GM20000 (cell line): ENCODE measurements at regions not wholly inside any gene's neighbourhood (a gene's known extent, or its start where the extent isn't known, plus 50 kb on each side); places are given as distances from the start of the nearest gene placed in this dataset.

Experiments used
- DNase-seq: peaks from one replicate; pipeline ENCODE4 v3.0.0; 2012; ENCODE audit warnings: low spot score
- CTCF ChIP-seq: IDR thresholded peaks from 2 replicates; pipeline ENCODE4 v1.5.1; 2012; ENCODE audit warnings: mild to moderate bottlenecking, control low read depth; ENCODE audit errors: extremely low read depth, missing control alignments

- no peak for TF ChIP-seq CTCF
- no peak for DNase-seq
Observed at GRCh38 chr13:103161476-103161875, 95.3 kb upstream of the SLC10A2 start.

GRCh38 chr13:103157434-103158145 lies 91.4 kb upstream of the SLC10A2 start:
- TF ChIP-seq CTCF = no peak
- no peak for DNase-seq

- no peak for DNase-seq
- TF ChIP-seq CTCF = no peak
Observed at GRCh38 chr13:103157016-103157415, 90.8 kb upstream of the SLC10A2 start.

GRCh38 chr13:103156346-103156998 lies 90.3 kb upstream of the SLC10A2 start:
- no peak for DNase-seq
- TF ChIP-seq CTCF = no peak

GRCh38 chr13:103153466-103153865 lies 87.2 kb upstream of the SLC10A2 start:
- no peak for DNase-seq
- no peak for TF ChIP-seq CTCF

- no peak for DNase-seq
- no peak for TF ChIP-seq CTCF
Observed at GRCh38 chr13:103147961-103148360, 81.7 kb upstream of the SLC10A2 start.

- DNase-seq = no peak
- no peak for TF ChIP-seq CTCF
Observed at GRCh38 chr13:103145442-103145841, 79.2 kb upstream of the SLC10A2 start.
